ENCODE measurements at regions not wholly inside any gene's neighbourhood (a gene's known extent, or its start where the extent isn't known, plus 50 kb on each side); places are given as distances from the start of the nearest gene placed in this dataset.

GRCh38 chr1:105310063-105310462 lies 1560.4 kb downstream of the AMY1C start:
- WGBS, 2 donors (ENCODE audit: extremely low coverage in 2 of 2, insufficient read length in 2 of 2, insufficient replicate concordance in 1 of 2) = no CpG with 5 or more reads among the region's 1 CpG
- no peaks in the 10 kb centered on the region for H3K36me3 ChIP-seq (replicated peaks in 1 of 2; ENCODE audit: control insufficient read depth in 2 of 2, insufficient read depth in 2 of 2, low read length in 2 of 2)
- H3K4me3 ChIP-seq (ENCODE audit: low read length in 2 of 2) = no peak overlapping the region

GRCh38 chr1:105317976-105318375 lies 1568.3 kb downstream of the AMY1C start:
- no peak overlapping the region for H2BK120ac ChIP-seq (ENCODE audit: low read depth, low read length)
- no peak overlapping the region for H2BK5ac ChIP-seq (ENCODE audit: low read length)
- H3K9ac ChIP-seq (ENCODE audit: low read depth, low read length, poor library complexity) = no peak overlapping the region
- H3K9me3 ChIP-seq (replicated peaks in 1 of 2; ENCODE audit: control insufficient read depth in 2 of 2, insufficient read depth in 1 of 2, low read depth in 1 of 2, low read length in 2 of 2) = no peaks in the 10 kb centered on the region
- H3K27ac ChIP-seq (replicated peaks; ENCODE audit: low read length) = no peak overlapping the region
- no peaks in the 10 kb centered on the region for H3K4me1 ChIP-seq (ENCODE audit: control insufficient read depth in 2 of 2, insufficient read depth in 1 of 2, low read depth in 1 of 2, low read length in 2 of 2)
- no peaks in the 10 kb centered on the region for H3K79me1 ChIP-seq (ENCODE audit: low read depth, low read length)
- no peak overlapping the region for H3K4ac ChIP-seq (ENCODE audit: low read length)
- H3K27me3 ChIP-seq (ENCODE audit: control insufficient read depth in 3 of 3, insufficient read depth in 3 of 3, low read depth in 1 of 3, low read length in 3 of 3) = no peaks in the 10 kb centered on the region
- H3K4me2 ChIP-seq (ENCODE audit: insufficient read depth, low read length, poor library complexity, severe bottlenecking) = no peak overlapping the region
- no CpG with 5 or more reads among the region's 3 CpGs for WGBS, 2 donors (ENCODE audit: extremely low coverage in 2 of 2, insufficient read length in 2 of 2, insufficient replicate concordance in 1 of 2)
- no peak overlapping the region for H4K8ac ChIP-seq (ENCODE audit: low read depth, low read length)
- no peak overlapping the region for H4K91ac ChIP-seq (ENCODE audit: low read depth, low read length, poor library complexity)
- H2AFZ ChIP-seq (ENCODE audit: low read length) = no peak overlapping the region
- no peak overlapping the region for H3K4me3 ChIP-seq (ENCODE audit: low read length in 2 of 2)
- H3K14ac ChIP-seq (ENCODE audit: low read length) = no peak overlapping the region
- no peak overlapping the region for H3K18ac ChIP-seq (ENCODE audit: low read length)
- no peaks in the 10 kb centered on the region for H3K36me3 ChIP-seq (replicated peaks in 1 of 2; ENCODE audit: control insufficient read depth in 2 of 2, insufficient read depth in 2 of 2, low read length in 2 of 2)
- no peak overlapping the region for H3K23ac ChIP-seq (ENCODE audit: low read depth, low read length, poor library complexity)
- no peak overlapping the region for H2BK15ac ChIP-seq (ENCODE audit: low read length)
- no peak overlapping the region for H2BK12ac ChIP-seq (ENCODE audit: low read length)
- DNase-seq (ENCODE audit: low spot score) = no peak
- H2AK5ac ChIP-seq (ENCODE audit: low read depth, low read length) = no peak overlapping the region

More at GRCh38 chr1:105310063-105310462, 1560.4 kb downstream of the AMY1C start:
- Histone ChIP-seq H3K27ac (replicated peaks; ENCODE audit: low read length) (no peak overlapping the region), H2AK5ac (ENCODE audit: low read depth, low read length) (no peak overlapping the region), H2BK12ac (ENCODE audit: low read length) (no peak overlapping the region), H3K4ac (ENCODE audit: low read length) (no peak overlapping the region), H3K27me3 (ENCODE audit: control insufficient read depth in 3 of 3, insufficient read depth in 3 of 3, low read depth in 1 of 3, low read length in 3 of 3) (no peaks in the 10 kb centered on the region), H4K8ac (ENCODE audit: low read depth, low read length) (no peak overlapping the region), H2AFZ (ENCODE audit: low read length) (no peak overlapping the region), H3K9me3 (replicated peaks in 1 of 2; ENCODE audit: control insufficient read depth in 2 of 2, insufficient read depth in 1 of 2, low read depth in 1 of 2, low read length in 2 of 2) (no peaks in the 10 kb centered on the region), H2BK120ac (ENCODE audit: low read depth, low read length) (no peak overlapping the region), H3K4me2 (ENCODE audit: insufficient read depth, low read length, poor library complexity, severe bottlenecking) (no peak overlapping the region), H3K79me1 (ENCODE audit: low read depth, low read length) (no peaks in the 10 kb centered on the region), H3K18ac (ENCODE audit: low read length) (no peak overlapping the region), H2BK5ac (ENCODE audit: low read length) (no peak overlapping the region), H2BK15ac (ENCODE audit: low read length) (no peak overlapping the region), H3K23ac (ENCODE audit: low read depth, low read length, poor library complexity) (no peak overlapping the region), H3K14ac (ENCODE audit: low read length) (no peak overlapping the region), H3K9ac (ENCODE audit: low read depth, low read length, poor library complexity) (no peak overlapping the region), H3K4me1 (ENCODE audit: control insufficient read depth in 2 of 2, insufficient read depth in 1 of 2, low read depth in 1 of 2, low read length in 2 of 2) (no peaks in the 10 kb centered on the region), H4K91ac (ENCODE audit: low read depth, low read length, poor library complexity) (no peak overlapping the region)
- DNase-seq (ENCODE audit: low spot score) = no peak

- Histone ChIP-seq H3K9ac (ENCODE audit: low read depth, low read length, poor library complexity) (no peak overlapping the region), H3K23ac (ENCODE audit: low read depth, low read length, poor library complexity) (no peak overlapping the region), H3K4me2 (ENCODE audit: insufficient read depth, low read length, poor library complexity, severe bottlenecking) (no peak overlapping the region), H3K14ac (ENCODE audit: low read length) (no peak overlapping the region), H3K18ac (ENCODE audit: low read length) (no peak overlapping the region), H2BK5ac (ENCODE audit: low read length) (no peak overlapping the region), H2AFZ (ENCODE audit: low read length) (no peak overlapping the region), H4K91ac (ENCODE audit: low read depth, low read length, poor library complexity) (no peak overlapping the region), H3K36me3 (replicated peaks in 1 of 2; ENCODE audit: control insufficient read depth in 2 of 2, insufficient read depth in 2 of 2, low read length in 2 of 2) (no peaks in the 10 kb centered on the region), H2BK12ac (ENCODE audit: low read length) (no peak overlapping the region), H3K79me1 (ENCODE audit: low read depth, low read length) (no peaks in the 10 kb centered on the region), H3K4ac (ENCODE audit: low read length) (no peak overlapping the region), H2BK120ac (ENCODE audit: low read depth, low read length) (no peak overlapping the region), H3K27me3 (ENCODE audit: control insufficient read depth in 3 of 3, insufficient read depth in 3 of 3, low read depth in 1 of 3, low read length in 3 of 3) (no peaks in the 10 kb centered on the region), H2AK5ac (ENCODE audit: low read depth, low read length) (no peak overlapping the region), H3K9me3 (replicated peaks in 1 of 2; ENCODE audit: control insufficient read depth in 2 of 2, insufficient read depth in 1 of 2, low read depth in 1 of 2, low read length in 2 of 2) (no peaks in the 10 kb centered on the region), H4K8ac (ENCODE audit: low read depth, low read length) (no peak overlapping the region), H3K4me3 (ENCODE audit: low read length in 2 of 2) (no peak overlapping the region), H3K27ac (replicated peaks; ENCODE audit: low read length) (no peak overlapping the region), H3K4me1 (ENCODE audit: control insufficient read depth in 2 of 2, insufficient read depth in 1 of 2, low read depth in 1 of 2, low read length in 2 of 2) (no peaks in the 10 kb centered on the region), H2BK15ac (ENCODE audit: low read length) (no peak overlapping the region)
- no peak for DNase-seq (ENCODE audit: low spot score)
- WGBS, 2 donors (ENCODE audit: extremely low coverage in 2 of 2, insufficient read length in 2 of 2, insufficient replicate concordance in 1 of 2) = no CpG with 5 or more reads among the region's 1 CpG
These were observed 1577.2 kb downstream of the AMY1C start for GRCh38 chr1:105326886-105327285.

GRCh38 chr1:105337420-105337819 lies 1587.7 kb downstream of the AMY1C start:
- Histone ChIP-seq H3K36me3 (replicated peaks in 1 of 2; ENCODE audit: control insufficient read depth in 2 of 2, insufficient read depth in 2 of 2, low read length in 2 of 2) (no peaks in the 10 kb centered on the region), H4K8ac (ENCODE audit: low read depth, low read length) (no peak overlapping the region), H3K9me3 (replicated peaks in 1 of 2; ENCODE audit: control insufficient read depth in 2 of 2, insufficient read depth in 1 of 2, low read depth in 1 of 2, low read length in 2 of 2) (no peaks in the 10 kb centered on the region), H4K91ac (ENCODE audit: low read depth, low read length, poor library complexity) (no peak overlapping the region), H3K27ac (replicated peaks; ENCODE audit: low read length) (no peak overlapping the region), H3K4me2 (ENCODE audit: insufficient read depth, low read length, poor library complexity, severe bottlenecking) (no peak overlapping the region), H3K18ac (ENCODE audit: low read length) (no peak overlapping the region), H3K9ac (ENCODE audit: low read depth, low read length, poor library complexity) (no peak overlapping the region), H2AK5ac (ENCODE audit: low read depth, low read length) (no peak overlapping the region), H2BK15ac (ENCODE audit: low read length) (no peak overlapping the region), H2BK5ac (ENCODE audit: low read length) (no peak overlapping the region), H3K4ac (ENCODE audit: low read length) (no peak overlapping the region), H3K14ac (ENCODE audit: low read length) (no peak overlapping the region), H2BK120ac (ENCODE audit: low read depth, low read length) (no peak overlapping the region), H3K4me3 (ENCODE audit: low read length in 2 of 2) (no peak overlapping the region), H2AFZ (ENCODE audit: low read length) (no peak overlapping the region), H3K79me1 (ENCODE audit: low read depth, low read length) (no peaks in the 10 kb centered on the region), H2BK12ac (ENCODE audit: low read length) (no peak overlapping the region), H3K4me1 (ENCODE audit: control insufficient read depth in 2 of 2, insufficient read depth in 1 of 2, low read depth in 1 of 2, low read length in 2 of 2) (no peaks in the 10 kb centered on the region), H3K23ac (ENCODE audit: low read depth, low read length, poor library complexity) (no peak overlapping the region), H3K27me3 (ENCODE audit: control insufficient read depth in 3 of 3, insufficient read depth in 3 of 3, low read depth in 1 of 3, low read length in 3 of 3) (no peaks in the 10 kb centered on the region)
- DNase-seq (ENCODE audit: low spot score) = no peak
